ENCODE measurements at regions not wholly inside any gene's neighbourhood (a gene's known extent, or its start where the extent isn't known, plus 50 kb on each side); places are given as distances from the start of the nearest gene placed in this dataset.

- TF ChIP-seq POLR2AphosphoS5 (IDR thresholded peaks at IDR 0.05) (no peak), CTCF (IDR thresholded peaks at IDR 0.05) (no peak), POLR2A (IDR thresholded peaks at IDR 0.05) (no peak), EP300 (IDR thresholded peaks at IDR 0.05) (no peak)
Measured at GRCh38 chr18:26653943-26654615, 105.7 kb upstream of the KCTD1 start.
